Lower leg skin (tissue), 4 donors: ENCODE measurements at regions not wholly inside any gene's neighbourhood (a gene's known extent, or its start where the extent isn't known, plus 50 kb on each side); places are given as distances from the start of the nearest gene placed in this dataset.

Experiments used
- DNase-seq, 2 donors: peaks; one replicate each; pipeline ENCODE4 v3.0.0-alpha.2; 2019; ENCODE audit warnings: low spot score in 2 of 2
- H3K4me3 ChIP-seq: fragments of 200-600 bp; sonication (generic); 2 replicates; pipeline ENCODE4 v1.5.1; 2017; ENCODE audit warnings: mild to moderate bottlenecking, low read depth; ENCODE audit not compliant: poor library complexity, severe bottlenecking
- CTCF ChIP-seq, 3 donors: fragments of 450-650 bp; IDR thresholded peaks; one replicate each; pipeline ENCODE4 v1.5.1; 2016; ENCODE audit warnings: antibody characterized with exemption in 3 of 3, mild to moderate bottlenecking in 3 of 3, moderate library complexity in 2 of 3
- POLR2A ChIP-seq, 2 donors: fragments of 450-650 bp; IDR thresholded peaks; one replicate each; pipeline ENCODE4 v1.6.1; 2016 to 2017; ENCODE audit warnings: antibody characterized with exemption in 2 of 2, mild to moderate bottlenecking in 1 of 2, moderate library complexity in 1 of 2
- WGBS, 2 donors: methylation state at CpG; one replicate each; pipeline ENCODE4 v1.1.5; 2018; 5-methylcytosine and 5-hydroxymethylcytosine counted together
- intact Hi-C: fragments of 100-400 bp; cut with DNase I; formaldehyde crosslinking; loops from one replicate; pipeline ENCODE4 v1.15.0; 2023; ENCODE audit warnings: low total_unique reads

GRCh38 chr14:61885203-61885961, 123.2 kb downstream of the SNAPC1 start:
- no peak overlapping the region for H3K4me3 ChIP-seq
- WGBS, 2 donors: 73 to 77% methylated on average over 2 of the region's 2 CpGs
- DNase-seq: no peak
- intact Hi-C loops: no loop called here
- TF ChIP-seq CTCF (IDR thresholded peaks at IDR 0.05) (no peak), POLR2A (IDR thresholded peaks at IDR 0.05) (no peak)

GRCh38 chr14:61887628-61888027, 125.4 kb downstream of the SNAPC1 start:
- WGBS, 2 donors: 66 to 71% methylated on average over 2 of the region's 2 CpGs
- no peak overlapping the region for H3K4me3 ChIP-seq
- intact Hi-C loops: no loop called here
- no peak for DNase-seq
- TF ChIP-seq CTCF (IDR thresholded peaks at IDR 0.05): no peak
- no peak for TF ChIP-seq POLR2A (IDR thresholded peaks at IDR 0.05)

GRCh38 chr14:61889914-61890351, 127.7 kb downstream of the SNAPC1 start:
- no peak for DNase-seq
- intact Hi-C loops: no loop called here
- no peak for TF ChIP-seq CTCF (IDR thresholded peaks at IDR 0.05)
- no peak for TF ChIP-seq POLR2A (IDR thresholded peaks at IDR 0.05)
- no peak overlapping the region for H3K4me3 ChIP-seq
- 71 to 79% methylated on average over 4 of the region's 4 CpGs for WGBS, 2 donors

- no peak overlapping the region for H3K4me3 ChIP-seq
- no peak for DNase-seq
- intact Hi-C loops: no loop called here
- TF ChIP-seq CTCF (IDR thresholded peaks at IDR 0.05) (no peak), POLR2A (IDR thresholded peaks at IDR 0.05) (no peak)
- WGBS, 2 donors: 56 to 59% methylated on average over 5 of the region's 5 CpGs
Observed at GRCh38 chr14:61891170-61891569, 128.9 kb downstream of the SNAPC1 start.

GRCh38 chr14:61891810-61892209, 129.6 kb downstream of the SNAPC1 start:
- TF ChIP-seq POLR2A (IDR thresholded peaks at IDR 0.05) (no peak), CTCF (IDR thresholded peaks at IDR 0.05) (no peak)
- 71 to 78% methylated on average over 4 of the region's 4 CpGs for WGBS, 2 donors
- intact Hi-C loops: no loop called here
- no peak for DNase-seq
- no peak overlapping the region for H3K4me3 ChIP-seq
